ENCODE measurements at regions not wholly inside any gene's neighbourhood (a gene's known extent, or its start where the extent isn't known, plus 50 kb on each side); places are given as distances from the start of the nearest gene placed in this dataset.

DNA sequence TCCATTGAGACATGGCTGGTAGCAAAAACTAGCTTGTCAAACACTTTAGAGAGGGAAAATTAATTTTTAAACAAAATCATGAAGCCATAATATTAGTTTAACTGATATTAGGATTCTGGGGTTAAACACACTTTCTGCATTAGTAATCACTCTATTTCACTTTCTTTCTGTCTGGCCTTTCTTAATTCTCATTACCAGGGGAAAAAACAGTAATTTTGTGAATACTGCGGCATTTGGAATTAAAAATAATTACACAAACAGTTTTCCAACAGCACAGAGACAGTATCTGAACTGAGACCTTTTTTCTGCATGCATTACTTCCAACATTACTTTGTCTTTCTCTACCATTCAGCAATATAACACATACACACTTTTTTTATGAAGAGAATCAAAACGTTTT lies 190.6 kb downstream of the MRPL39 start:
- H3K27ac ChIP-seq (ENCODE audit: low read length in 2 of 2) = no peak overlapping the region
- Mint-ChIP-seq H3K4me1 (peaks cover 21% of the 10 kb centered on the region), H3K27ac (no peak overlapping the region), H3K27me3 (no peaks in the 10 kb centered on the region), H3K4me3 (no peak overlapping the region), H3K9me3 (ENCODE audit: insufficient read depth) (no peaks in the 10 kb centered on the region)
- H4K20me1 ChIP-seq (ENCODE audit: control insufficient read depth, insufficient read depth, low read length, poor library complexity, severe bottlenecking) = no peaks in the 10 kb centered on the region
- no peak overlapping the region for H3K9ac ChIP-seq (ENCODE audit: low read length)
- H3K4me1 ChIP-seq (ENCODE audit: control insufficient read depth in 2 of 2, insufficient read depth in 2 of 2, low read length in 2 of 2) = peaks cover 11 to 17% of the 10 kb centered on the region in 2 donors
- CTCF ChIA-PET = interaction anchor here (0.9 kb wide), 1 partner anchor 292 kb away, joined by 3 read pairs; no protein-coding TSS in a partner anchor
- H3K9me3 ChIP-seq (ENCODE audit: control extremely low read depth in 1 of 3, control insufficient read depth in 2 of 3, insufficient read depth in 1 of 3, low read length in 2 of 3) = peaks cover 0 to 7% (median 5%) of the 10 kb centered on the region in 3 donors
- no peak overlapping the region for H2AFZ ChIP-seq (ENCODE audit: insufficient read depth, low read depth, low read length, poor library complexity, severe bottlenecking)
- POLR2A ChIA-PET = no interaction called here
- intact Hi-C loops (cut with micrococcal nuclease) = no loop called here
- ATAC-seq (ENCODE audit: low read depth) = no peak
- H3K4me2 ChIP-seq (replicated peaks; ENCODE audit: low read depth, low read length, poor library complexity, severe bottlenecking) = no peak overlapping the region
- no peak for TF ChIP-seq EZH2 (IDR thresholded peaks at IDR 0.05; ENCODE audit: borderline replicate concordance, insufficient read depth, low read depth, low read length, poor library complexity, severe bottlenecking)
- no CpG with 5 or more reads among the region's 2 CpGs for WGBS (ENCODE audit: insufficient coverage)
- no peak for DNase-seq
- H3K27me3 ChIP-seq (replicated peaks in 1 of 4; ENCODE audit: control extremely low read depth in 1 of 4, control insufficient read depth in 3 of 4, insufficient read depth in 4 of 4, low read length in 3 of 4) = no peaks in the 10 kb centered on the region
- H3K79me2 ChIP-seq (ENCODE audit: control insufficient read depth, insufficient read depth, low read length) = no peaks in the 10 kb centered on the region
- H3K36me3 ChIP-seq (replicated peaks in 1 of 2; ENCODE audit: control extremely low read depth in 1 of 2, control insufficient read depth in 1 of 2, extremely low read depth in 1 of 2, insufficient read depth in 2 of 2, low read length in 1 of 2) = no peaks in the 10 kb centered on the region
- H3K4me3 ChIP-seq (ENCODE audit: control extremely low read depth in 1 of 5, extremely low read depth in 1 of 5, insufficient read depth in 1 of 5, low read depth in 2 of 5, low read length in 4 of 5) = no peak overlapping the region

DNA sequence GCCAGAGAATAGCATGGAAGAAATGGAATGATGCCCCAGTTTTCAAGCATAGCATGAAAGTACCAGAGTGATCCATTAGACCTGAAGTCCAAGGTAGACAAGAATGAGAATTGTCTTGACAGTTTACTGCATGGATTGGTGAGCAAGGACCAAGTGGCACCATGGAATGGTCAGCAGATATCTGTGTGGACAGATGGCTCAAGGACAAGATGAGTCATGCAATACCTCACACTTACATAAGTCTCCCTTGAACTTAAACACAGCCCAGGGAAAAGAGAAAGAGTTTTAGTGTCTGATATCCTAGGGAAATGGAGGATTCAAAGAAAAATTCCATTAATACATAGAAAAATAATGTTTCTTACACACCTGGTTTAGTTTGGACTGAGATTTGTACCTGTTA lies 195.2 kb downstream of the MRPL39 start:
- CTCF ChIA-PET = no interaction called here

More for the DNA sequence above, 195.2 kb downstream of the MRPL39 start:
- Histone ChIP-seq H2AFZ (ENCODE audit: insufficient read depth, low read depth, low read length, poor library complexity, severe bottlenecking) (no peak overlapping the region), H3K4me2 (replicated peaks; ENCODE audit: low read depth, low read length, poor library complexity, severe bottlenecking) (no peak overlapping the region), H4K20me1 (ENCODE audit: control insufficient read depth, insufficient read depth, low read length, poor library complexity, severe bottlenecking) (no peaks in the 10 kb centered on the region), H3K9me3 (ENCODE audit: control extremely low read depth in 1 of 3, control insufficient read depth in 2 of 3, insufficient read depth in 1 of 3, low read length in 2 of 3) (peaks cover 0 to 7% (median 5%) of the 10 kb centered on the region in 3 donors), H3K9ac (ENCODE audit: low read length) (no peak overlapping the region), H3K27ac (ENCODE audit: low read length in 2 of 2) (no peak overlapping the region), H3K36me3 (replicated peaks in 1 of 2; ENCODE audit: control extremely low read depth in 1 of 2, control insufficient read depth in 1 of 2, extremely low read depth in 1 of 2, insufficient read depth in 2 of 2, low read length in 1 of 2) (no peaks in the 10 kb centered on the region), H3K27me3 (replicated peaks in 1 of 4; ENCODE audit: control extremely low read depth in 1 of 4, control insufficient read depth in 3 of 4, insufficient read depth in 4 of 4, low read length in 3 of 4) (no peaks in the 10 kb centered on the region), H3K4me1 (ENCODE audit: control insufficient read depth in 2 of 2, insufficient read depth in 2 of 2, low read length in 2 of 2) (peaks cover 23 to 38% of the 10 kb centered on the region in 2 donors), H3K4me3 (ENCODE audit: control extremely low read depth in 1 of 5, extremely low read depth in 1 of 5, insufficient read depth in 1 of 5, low read depth in 2 of 5, low read length in 4 of 5) (no peak overlapping the region), H3K79me2 (ENCODE audit: control insufficient read depth, insufficient read depth, low read length) (no peaks in the 10 kb centered on the region)
- peaks cover 31% of the 10 kb centered on the region for H3K4me1 Mint-ChIP-seq
- no peak for TF ChIP-seq EZH2 (IDR thresholded peaks at IDR 0.05; ENCODE audit: borderline replicate concordance, insufficient read depth, low read depth, low read length, poor library complexity, severe bottlenecking)
- TF ChIP-seq, protein P1, sequence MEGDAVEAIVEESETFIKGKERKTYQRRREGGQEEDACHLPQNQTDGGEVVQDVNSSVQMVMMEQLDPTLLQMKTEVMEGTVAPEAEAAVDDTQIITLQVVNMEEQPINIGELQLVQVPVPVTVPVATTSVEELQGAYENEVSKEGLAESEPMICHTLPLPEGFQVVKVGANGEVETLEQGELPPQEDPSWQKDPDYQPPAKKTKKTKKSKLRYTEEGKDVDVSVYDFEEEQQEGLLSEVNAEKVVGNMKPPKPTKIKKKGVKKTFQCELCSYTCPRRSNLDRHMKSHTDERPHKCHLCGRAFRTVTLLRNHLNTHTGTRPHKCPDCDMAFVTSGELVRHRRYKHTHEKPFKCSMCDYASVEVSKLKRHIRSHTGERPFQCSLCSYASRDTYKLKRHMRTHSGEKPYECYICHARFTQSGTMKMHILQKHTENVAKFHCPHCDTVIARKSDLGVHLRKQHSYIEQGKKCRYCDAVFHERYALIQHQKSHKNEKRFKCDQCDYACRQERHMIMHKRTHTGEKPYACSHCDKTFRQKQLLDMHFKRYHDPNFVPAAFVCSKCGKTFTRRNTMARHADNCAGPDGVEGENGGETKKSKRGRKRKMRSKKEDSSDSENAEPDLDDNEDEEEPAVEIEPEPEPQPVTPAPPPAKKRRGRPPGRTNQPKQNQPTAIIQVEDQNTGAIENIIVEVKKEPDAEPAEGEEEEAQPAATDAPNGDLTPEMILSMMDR (IDR thresholded peaks at IDR 0.05) = no peak
- DNase-seq = no peak
- no peaks in the 10 kb centered on the region for H3K9me3 Mint-ChIP-seq (ENCODE audit: insufficient read depth)
- H3K27me3 Mint-ChIP-seq = no peaks in the 10 kb centered on the region
- no peak for ATAC-seq (ENCODE audit: low read depth)
- H3K4me3 Mint-ChIP-seq = no peak overlapping the region
- POLR2A ChIA-PET = no interaction called here
- H3K27ac Mint-ChIP-seq = no peak overlapping the region
- intact Hi-C loops (cut with micrococcal nuclease) = no loop called here

Measured in B cell (primary cell).